ENCODE measurements at regions not wholly inside any gene's neighbourhood (a gene's known extent, or its start where the extent isn't known, plus 50 kb on each side); places are given as distances from the start of the nearest gene placed in this dataset.

DNA sequence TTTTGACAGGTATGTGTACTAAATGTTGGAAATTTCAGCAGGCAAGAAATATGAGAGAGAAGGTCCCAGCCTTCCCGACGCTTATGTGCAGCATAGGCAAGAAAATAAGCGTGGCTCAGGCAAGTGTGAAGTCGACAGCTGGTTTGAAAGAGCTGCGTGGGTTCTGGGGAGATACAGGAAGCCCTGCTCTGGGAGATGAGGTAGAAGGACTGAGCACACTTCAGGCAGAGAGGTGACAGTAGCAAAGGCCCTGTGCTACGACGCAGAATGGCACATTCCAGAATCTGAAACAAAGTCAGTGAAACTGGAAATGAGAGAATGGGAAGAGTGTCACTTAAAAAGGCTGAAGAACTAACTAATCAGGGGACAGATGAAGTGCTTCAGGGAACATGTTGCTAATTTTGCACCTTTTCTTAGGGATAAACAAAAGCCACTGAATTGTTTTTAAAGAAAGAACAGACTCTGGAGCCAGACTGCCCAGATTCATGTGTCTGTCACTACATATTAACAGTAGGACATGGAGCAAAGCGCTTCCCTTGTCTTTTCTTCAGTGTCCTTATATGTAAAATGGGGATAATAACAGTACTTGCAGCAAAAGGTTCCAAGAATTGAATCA is 160.1 kb downstream of the SPRY2 start:
- TF ChIP-seq CTCF (IDR thresholded peaks at IDR 0.05) (no peak), POLR2A (IDR thresholded peaks at IDR 0.05) (no peak), POLR2AphosphoS5 (IDR thresholded peaks at IDR 0.05) (no peak)
